ENCODE measurements at regions not wholly inside any gene's neighbourhood (a gene's known extent, or its start where the extent isn't known, plus 50 kb on each side); places are given as distances from the start of the nearest gene placed in this dataset.

DNA sequence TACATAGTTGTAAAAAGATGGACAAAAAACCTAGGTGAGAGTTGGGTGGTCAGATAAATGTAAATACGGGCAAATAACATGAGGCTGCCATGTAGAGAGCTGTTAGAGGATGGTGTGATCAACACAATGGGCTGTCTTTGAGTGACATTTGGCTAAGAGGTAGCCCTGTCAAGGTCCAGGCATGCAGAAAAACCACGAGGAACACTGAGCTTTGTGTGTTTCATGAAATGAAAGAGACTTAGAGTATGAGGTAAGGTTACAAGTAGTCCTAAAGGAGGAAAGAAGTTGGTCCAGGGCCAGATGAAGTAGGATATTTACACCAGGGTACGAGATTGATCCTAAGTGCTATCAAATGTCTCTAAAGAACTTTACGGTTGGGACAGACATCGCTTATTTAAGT, 160.9 kb downstream of the RDH14 start:
- intact Hi-C loops (cut with micrococcal nuclease; ENCODE audit: unreplicated experiment), result no loop called here
- Histone ChIP-seq H3K4me1 (ENCODE audit: insufficient read depth, low read length, poor library complexity, severe bottlenecking) (no peaks in the 10 kb centered on the region), H3K27ac (ENCODE audit: low read depth, low read length, poor library complexity, severe bottlenecking) (no peak overlapping the region), H3K4me3 (ENCODE audit: low read depth, low read length, poor library complexity, severe bottlenecking) (no peak overlapping the region), H3K36me3 (ENCODE audit: insufficient read depth, low read length, poor library complexity, severe bottlenecking) (no peaks in the 10 kb centered on the region), H3K27me3 (replicated peaks; ENCODE audit: insufficient read depth, low read depth, low read length, poor library complexity) (no peaks in the 10 kb centered on the region), H3K9me3 (ENCODE audit: low read depth, low read length, poor library complexity, severe bottlenecking) (no peaks in the 10 kb centered on the region)
- CTCF ChIA-PET, result no interaction called here
- TF ChIP-seq, protein P1, sequence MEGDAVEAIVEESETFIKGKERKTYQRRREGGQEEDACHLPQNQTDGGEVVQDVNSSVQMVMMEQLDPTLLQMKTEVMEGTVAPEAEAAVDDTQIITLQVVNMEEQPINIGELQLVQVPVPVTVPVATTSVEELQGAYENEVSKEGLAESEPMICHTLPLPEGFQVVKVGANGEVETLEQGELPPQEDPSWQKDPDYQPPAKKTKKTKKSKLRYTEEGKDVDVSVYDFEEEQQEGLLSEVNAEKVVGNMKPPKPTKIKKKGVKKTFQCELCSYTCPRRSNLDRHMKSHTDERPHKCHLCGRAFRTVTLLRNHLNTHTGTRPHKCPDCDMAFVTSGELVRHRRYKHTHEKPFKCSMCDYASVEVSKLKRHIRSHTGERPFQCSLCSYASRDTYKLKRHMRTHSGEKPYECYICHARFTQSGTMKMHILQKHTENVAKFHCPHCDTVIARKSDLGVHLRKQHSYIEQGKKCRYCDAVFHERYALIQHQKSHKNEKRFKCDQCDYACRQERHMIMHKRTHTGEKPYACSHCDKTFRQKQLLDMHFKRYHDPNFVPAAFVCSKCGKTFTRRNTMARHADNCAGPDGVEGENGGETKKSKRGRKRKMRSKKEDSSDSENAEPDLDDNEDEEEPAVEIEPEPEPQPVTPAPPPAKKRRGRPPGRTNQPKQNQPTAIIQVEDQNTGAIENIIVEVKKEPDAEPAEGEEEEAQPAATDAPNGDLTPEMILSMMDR (conservative IDR thresholded peaks at IDR 0.05; ENCODE audit: low read depth, low read length), result no peak
- TF ChIP-seq EZH2 (IDR thresholded peaks at IDR 0.05; ENCODE audit: borderline replicate concordance, low read depth, low read length, poor library complexity, severe bottlenecking), result no peak
- no peak for DNase-seq (ENCODE audit: low spot score)
- POLR2A ChIA-PET (ENCODE audit: low non-redundant PET), result no interaction called here
- BruUV-seq (replicated peaks), result no TSS peak

DNA sequence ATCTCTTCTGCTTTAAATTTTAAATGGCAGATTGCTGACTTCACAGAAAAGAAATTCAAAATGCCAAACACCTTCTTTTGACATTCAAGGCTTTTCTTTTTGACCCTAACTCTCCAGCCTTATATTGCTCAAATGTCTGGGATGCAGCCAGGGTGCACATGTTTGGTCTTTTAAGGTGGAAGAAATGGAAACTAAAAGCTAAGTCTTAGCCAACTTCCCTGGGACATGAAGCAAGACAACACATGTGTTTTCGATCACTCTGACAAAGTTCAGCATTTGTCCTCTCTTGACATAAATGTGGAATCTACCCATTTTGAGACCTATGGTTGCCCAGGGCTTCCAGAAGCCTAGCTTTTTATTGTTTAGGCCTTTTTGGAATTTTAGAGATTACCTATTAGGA, 161.6 kb downstream of the RDH14 start:
- TF ChIP-seq EZH2 (IDR thresholded peaks at IDR 0.05; ENCODE audit: borderline replicate concordance, low read depth, low read length, poor library complexity, severe bottlenecking), result no peak
- TF ChIP-seq, protein P1 (conservative IDR thresholded peaks at IDR 0.05; ENCODE audit: low read depth, low read length), result no peak
- H3K27me3 ChIP-seq (replicated peaks; ENCODE audit: insufficient read depth, low read depth, low read length, poor library complexity), result no peaks in the 10 kb centered on the region
- ChIA-PET CTCF (no interaction called here), POLR2A (ENCODE audit: low non-redundant PET) (no interaction called here)
- H3K9me3 ChIP-seq (ENCODE audit: low read depth, low read length, poor library complexity, severe bottlenecking), result no peaks in the 10 kb centered on the region
- H3K27ac ChIP-seq (ENCODE audit: low read depth, low read length, poor library complexity, severe bottlenecking), result no peak overlapping the region
- BruUV-seq (replicated peaks), result no TSS peak
- no peaks in the 10 kb centered on the region for H3K36me3 ChIP-seq (ENCODE audit: insufficient read depth, low read length, poor library complexity, severe bottlenecking)
- no peaks in the 10 kb centered on the region for H3K4me1 ChIP-seq (ENCODE audit: insufficient read depth, low read length, poor library complexity, severe bottlenecking)
- intact Hi-C loops (cut with micrococcal nuclease; ENCODE audit: unreplicated experiment), result no loop called here
- no peak overlapping the region for H3K4me3 ChIP-seq (ENCODE audit: low read depth, low read length, poor library complexity, severe bottlenecking)
- no peak for DNase-seq (ENCODE audit: low spot score)

DNA sequence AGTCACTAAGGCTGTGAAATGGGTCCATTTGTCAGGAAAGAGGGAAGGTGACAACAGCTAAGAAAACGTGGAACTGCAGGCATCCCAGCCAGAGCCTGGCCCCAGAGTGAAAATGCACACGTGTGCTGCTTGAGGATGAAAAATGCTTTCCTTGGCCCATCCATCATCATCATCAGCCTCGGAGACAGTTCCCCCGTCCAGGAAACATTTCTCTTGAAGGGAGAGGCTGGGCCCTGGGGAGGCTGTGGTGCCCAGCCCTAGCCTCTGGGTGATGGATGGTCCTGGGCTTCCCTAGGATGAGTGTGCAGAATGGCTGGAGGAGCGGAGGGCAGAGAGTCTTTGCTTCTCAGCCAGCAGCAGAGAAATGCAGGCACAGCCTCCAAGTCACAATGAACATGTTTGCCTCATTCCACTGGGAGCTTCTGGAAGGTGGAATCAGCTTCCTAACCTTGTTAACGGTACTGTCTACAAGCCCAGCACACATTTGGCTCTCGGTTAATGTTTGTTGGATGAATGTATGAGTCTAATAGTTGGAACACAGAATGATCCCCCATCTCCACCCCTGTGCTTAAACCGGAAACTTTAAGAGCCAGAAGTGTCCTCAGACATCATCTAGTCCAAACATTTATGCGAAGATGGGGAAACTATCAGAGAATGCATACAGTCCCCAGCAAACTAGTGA, 164.0 kb downstream of the RDH14 start:
- BruUV-seq (replicated peaks), result no TSS peak
- Histone ChIP-seq H3K36me3 (ENCODE audit: insufficient read depth, low read length, poor library complexity, severe bottlenecking) (no peaks in the 10 kb centered on the region), H3K27me3 (replicated peaks; ENCODE audit: insufficient read depth, low read depth, low read length, poor library complexity) (no peaks in the 10 kb centered on the region), H3K4me1 (ENCODE audit: insufficient read depth, low read length, poor library complexity, severe bottlenecking) (no peaks in the 10 kb centered on the region), H3K4me3 (ENCODE audit: low read depth, low read length, poor library complexity, severe bottlenecking) (no peak overlapping the region), H3K9me3 (ENCODE audit: low read depth, low read length, poor library complexity, severe bottlenecking) (no peaks in the 10 kb centered on the region), H3K27ac (ENCODE audit: low read depth, low read length, poor library complexity, severe bottlenecking) (no peak overlapping the region)
- CTCF ChIA-PET, result no interaction called here
- DNase-seq (ENCODE audit: low spot score), result no peak
- intact Hi-C loops (cut with micrococcal nuclease; ENCODE audit: unreplicated experiment), result no loop called here
- POLR2A ChIA-PET (ENCODE audit: low non-redundant PET), result no interaction called here
- no peak for TF ChIP-seq EZH2 (IDR thresholded peaks at IDR 0.05; ENCODE audit: borderline replicate concordance, low read depth, low read length, poor library complexity, severe bottlenecking)
- TF ChIP-seq, protein P1 (conservative IDR thresholded peaks at IDR 0.05; ENCODE audit: low read depth, low read length), result no peak

All from A673 (cell line).